SK-N-SH treated with all-trans-retinoic acid at 6 μM for 48 hours (cell line): ENCODE measurements at regions not wholly inside any gene's neighbourhood (a gene's known extent, or its start where the extent isn't known, plus 50 kb on each side); places are given as distances from the start of the nearest gene placed in this dataset.

Source experiments
- ATAC-seq: fragments of 200-7000 bp; cut with Tn5 transposase; 3 replicates; pipeline ENCODE4 v1.9.1; 2020; ENCODE audit warnings: mild to moderate bottlenecking, moderate library complexity
- ARNTL ChIP-seq: fragments of 450-650 bp; formaldehyde crosslinking; IDR thresholded peaks from 2 replicates; pipeline ENCODE4 v1.5.0; 2020; ENCODE audit warnings: low read depth, mild to moderate bottlenecking, moderate library complexity, borderline replicate concordance
- BACH2 ChIP-seq: fragments of 250-450 bp; sonication (Bioruptor Pico); IDR thresholded peaks from 2 replicates; pipeline ENCODE4 v1.9.0; 2021; ENCODE audit warnings: mild to moderate bottlenecking, borderline replicate concordance
- ESRRG ChIP-seq: fragments of 250-450 bp; sonication (Bioruptor Pico); IDR thresholded peaks from 2 replicates; pipeline ENCODE4 v1.6.1; 2021; ENCODE audit warnings: mild to moderate bottlenecking
- GLIS3 ChIP-seq: fragments of 250-450 bp; sonication (Bioruptor Pico); IDR thresholded peaks from 2 replicates; pipeline ENCODE4 v1.5.0; 2020; ENCODE audit warnings: mild to moderate bottlenecking, moderate library complexity
- ISL1 ChIP-seq: fragments of 250-450 bp; sonication (Bioruptor Pico); IDR thresholded peaks from 2 replicates; pipeline ENCODE4 v2.1.2; 2022; ENCODE audit warnings: mild to moderate bottlenecking, moderate library complexity
- OSR1 ChIP-seq: fragments of 250-450 bp; sonication (Bioruptor Pico); IDR thresholded peaks from 2 replicates; pipeline ENCODE4 v1.8.0; 2022; ENCODE audit warnings: moderate library complexity, mild to moderate bottlenecking, inconsistent platforms
- PPARA ChIP-seq: fragments of 250-450 bp; sonication (Bioruptor Pico); IDR thresholded peaks from 2 replicates; pipeline ENCODE4 v1.5.0; 2020; ENCODE audit warnings: mild to moderate bottlenecking, borderline replicate concordance
- TCF4 ChIP-seq: fragments of 250-450 bp; sonication (Bioruptor Pico); IDR thresholded peaks from 2 replicates; pipeline ENCODE4 v1.8.0; 2021; ENCODE audit warnings: mild to moderate bottlenecking, moderate library complexity, borderline replicate concordance
- TOX ChIP-seq: fragments of 250-450 bp; sonication (Bioruptor Pico); IDR thresholded peaks from 2 replicates; pipeline ENCODE4 v1.8.0; 2021; ENCODE audit warnings: mild to moderate bottlenecking, moderate library complexity, borderline replicate concordance
- ZC3H10 ChIP-seq: fragments of 250-450 bp; sonication (Bioruptor Pico); IDR thresholded peaks from 2 replicates; pipeline ENCODE4 v1.5.1; 2021; ENCODE audit warnings: mild to moderate bottlenecking, moderate library complexity
- ZNF565 ChIP-seq: fragments of 450-650 bp; formaldehyde crosslinking; conservative IDR thresholded peaks from 2 replicates; pipeline ENCODE4 v1.5.0; 2020; ENCODE audit warnings: low read depth, mild to moderate bottlenecking, moderate library complexity
- ZNF70 ChIP-seq: fragments of 450-650 bp; formaldehyde crosslinking; IDR thresholded peaks from 2 replicates; pipeline ENCODE4 v1.5.0; 2020; ENCODE audit warnings: mild to moderate bottlenecking, moderate library complexity
- ZNF8 ChIP-seq: fragments of 450-650 bp; formaldehyde crosslinking; IDR thresholded peaks from 2 replicates; pipeline ENCODE4 v1.5.0; 2020; ENCODE audit warnings: mild to moderate bottlenecking, moderate library complexity
- TF ChIP-seq, protein P1 (sequence below): fragments of 250-450 bp; sonication (Bioruptor Pico); IDR thresholded peaks from 2 replicates; pipeline ENCODE4 v1.5.1; 2021; ENCODE audit warnings: mild to moderate bottlenecking, moderate library complexity
- TF ChIP-seq, protein P2 (sequence below): fragments of 250-450 bp; sonication (Bioruptor Pico); IDR thresholded peaks from 2 replicates; pipeline ENCODE4 v1.5.1; 2020; ENCODE audit warnings: low read depth, mild to moderate bottlenecking, moderate library complexity
- TF ChIP-seq, protein P3 (sequence below): fragments of 250-450 bp; sonication (Bioruptor Pico); IDR thresholded peaks from 2 replicates; pipeline ENCODE4 v1.5.0; 2020; ENCODE audit warnings: mild to moderate bottlenecking, moderate library complexity
- TF ChIP-seq, protein P4 (sequence below): fragments of 250-450 bp; sonication (Bioruptor Pico); IDR thresholded peaks from 2 replicates; pipeline ENCODE4 v1.8.0; 2021; ENCODE audit warnings: low read depth, mild to moderate bottlenecking, moderate library complexity, borderline replicate concordance
- TF ChIP-seq, protein P5 (sequence below): fragments of 250-450 bp; sonication (Bioruptor Pico); IDR thresholded peaks from 2 replicates; pipeline ENCODE4 v1.8.0; 2020; ENCODE audit warnings: mild to moderate bottlenecking, moderate library complexity, borderline replicate concordance

DNA sequence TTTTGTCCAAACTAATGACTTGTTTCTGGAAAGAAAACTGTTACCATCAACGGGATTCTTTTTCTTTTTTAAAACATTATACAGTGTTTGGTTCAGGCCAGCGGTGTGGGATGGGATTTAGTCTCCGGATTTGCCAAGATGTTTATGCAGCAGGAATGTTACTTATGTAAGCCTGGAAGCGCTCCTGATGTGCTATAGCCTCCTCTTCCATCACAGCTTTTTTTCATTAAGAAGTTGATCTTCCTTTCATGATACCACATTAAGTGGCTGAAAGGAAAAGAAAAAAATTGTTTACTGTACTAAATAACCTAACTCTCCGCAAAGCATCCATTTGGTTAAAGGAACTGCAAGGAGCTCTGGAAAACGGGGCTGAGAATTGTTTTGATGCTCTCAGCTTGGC lies 120.5 kb upstream of the ALDH1A3 start:
- TF ChIP-seq, protein P1, sequence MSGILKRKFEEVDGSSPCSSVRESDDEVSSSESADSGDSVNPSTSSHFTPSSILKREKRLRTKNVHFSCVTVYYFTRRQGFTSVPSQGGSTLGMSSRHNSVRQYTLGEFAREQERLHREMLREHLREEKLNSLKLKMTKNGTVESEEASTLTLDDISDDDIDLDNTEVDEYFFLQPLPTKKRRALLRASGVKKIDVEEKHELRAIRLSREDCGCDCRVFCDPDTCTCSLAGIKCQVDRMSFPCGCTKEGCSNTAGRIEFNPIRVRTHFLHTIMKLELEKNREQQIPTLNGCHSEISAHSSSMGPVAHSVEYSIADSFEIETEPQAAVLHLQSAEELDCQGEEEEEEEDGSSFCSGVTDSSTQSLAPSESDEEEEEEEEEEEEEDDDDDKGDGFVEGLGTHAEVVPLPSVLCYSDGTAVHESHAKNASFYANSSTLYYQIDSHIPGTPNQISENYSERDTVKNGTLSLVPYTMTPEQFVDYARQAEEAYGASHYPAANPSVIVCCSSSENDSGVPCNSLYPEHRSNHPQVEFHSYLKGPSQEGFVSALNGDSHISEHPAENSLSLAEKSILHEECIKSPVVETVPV (CRISPR knock-in tag), result no peak
- TF ChIP-seq, protein P2, sequence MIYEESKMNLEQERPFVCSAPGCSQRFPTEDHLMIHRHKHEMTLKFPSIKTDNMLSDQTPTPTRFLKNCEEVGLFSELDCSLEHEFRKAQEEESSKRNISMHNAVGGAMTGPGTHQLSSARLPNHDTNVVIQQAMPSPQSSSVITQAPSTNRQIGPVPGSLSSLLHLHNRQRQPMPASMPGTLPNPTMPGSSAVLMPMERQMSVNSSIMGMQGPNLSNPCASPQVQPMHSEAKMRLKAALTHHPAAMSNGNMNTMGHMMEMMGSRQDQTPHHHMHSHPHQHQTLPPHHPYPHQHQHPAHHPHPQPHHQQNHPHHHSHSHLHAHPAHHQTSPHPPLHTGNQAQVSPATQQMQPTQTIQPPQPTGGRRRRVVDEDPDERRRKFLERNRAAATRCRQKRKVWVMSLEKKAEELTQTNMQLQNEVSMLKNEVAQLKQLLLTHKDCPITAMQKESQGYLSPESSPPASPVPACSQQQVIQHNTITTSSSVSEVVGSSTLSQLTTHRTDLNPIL (CRISPR knock-in tag), result no peak
- TF ChIP-seq TCF4 (CRISPR knock-in tag), result no peak
- TF ChIP-seq OSR1 (CRISPR knock-in tag), result no peak
- TF ChIP-seq, protein P3, sequence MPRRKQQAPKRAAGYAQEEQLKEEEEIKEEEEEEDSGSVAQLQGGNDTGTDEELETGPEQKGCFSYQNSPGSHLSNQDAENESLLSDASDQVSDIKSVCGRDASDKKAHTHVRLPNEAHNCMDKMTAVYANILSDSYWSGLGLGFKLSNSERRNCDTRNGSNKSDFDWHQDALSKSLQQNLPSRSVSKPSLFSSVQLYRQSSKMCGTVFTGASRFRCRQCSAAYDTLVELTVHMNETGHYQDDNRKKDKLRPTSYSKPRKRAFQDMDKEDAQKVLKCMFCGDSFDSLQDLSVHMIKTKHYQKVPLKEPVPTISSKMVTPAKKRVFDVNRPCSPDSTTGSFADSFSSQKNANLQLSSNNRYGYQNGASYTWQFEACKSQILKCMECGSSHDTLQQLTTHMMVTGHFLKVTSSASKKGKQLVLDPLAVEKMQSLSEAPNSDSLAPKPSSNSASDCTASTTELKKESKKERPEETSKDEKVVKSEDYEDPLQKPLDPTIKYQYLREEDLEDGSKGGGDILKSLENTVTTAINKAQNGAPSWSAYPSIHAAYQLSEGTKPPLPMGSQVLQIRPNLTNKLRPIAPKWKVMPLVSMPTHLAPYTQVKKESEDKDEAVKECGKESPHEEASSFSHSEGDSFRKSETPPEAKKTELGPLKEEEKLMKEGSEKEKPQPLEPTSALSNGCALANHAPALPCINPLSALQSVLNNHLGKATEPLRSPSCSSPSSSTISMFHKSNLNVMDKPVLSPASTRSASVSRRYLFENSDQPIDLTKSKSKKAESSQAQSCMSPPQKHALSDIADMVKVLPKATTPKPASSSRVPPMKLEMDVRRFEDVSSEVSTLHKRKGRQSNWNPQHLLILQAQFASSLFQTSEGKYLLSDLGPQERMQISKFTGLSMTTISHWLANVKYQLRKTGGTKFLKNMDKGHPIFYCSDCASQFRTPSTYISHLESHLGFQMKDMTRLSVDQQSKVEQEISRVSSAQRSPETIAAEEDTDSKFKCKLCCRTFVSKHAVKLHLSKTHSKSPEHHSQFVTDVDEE (CRISPR knock-in tag), result no peak
- TF ChIP-seq ZNF70 (CRISPR knock-in tag), result no peak
- no peak for TF ChIP-seq BACH2 (CRISPR knock-in tag)
- TF ChIP-seq ZNF8 (CRISPR knock-in tag), result no peak
- TF ChIP-seq, protein P4, sequence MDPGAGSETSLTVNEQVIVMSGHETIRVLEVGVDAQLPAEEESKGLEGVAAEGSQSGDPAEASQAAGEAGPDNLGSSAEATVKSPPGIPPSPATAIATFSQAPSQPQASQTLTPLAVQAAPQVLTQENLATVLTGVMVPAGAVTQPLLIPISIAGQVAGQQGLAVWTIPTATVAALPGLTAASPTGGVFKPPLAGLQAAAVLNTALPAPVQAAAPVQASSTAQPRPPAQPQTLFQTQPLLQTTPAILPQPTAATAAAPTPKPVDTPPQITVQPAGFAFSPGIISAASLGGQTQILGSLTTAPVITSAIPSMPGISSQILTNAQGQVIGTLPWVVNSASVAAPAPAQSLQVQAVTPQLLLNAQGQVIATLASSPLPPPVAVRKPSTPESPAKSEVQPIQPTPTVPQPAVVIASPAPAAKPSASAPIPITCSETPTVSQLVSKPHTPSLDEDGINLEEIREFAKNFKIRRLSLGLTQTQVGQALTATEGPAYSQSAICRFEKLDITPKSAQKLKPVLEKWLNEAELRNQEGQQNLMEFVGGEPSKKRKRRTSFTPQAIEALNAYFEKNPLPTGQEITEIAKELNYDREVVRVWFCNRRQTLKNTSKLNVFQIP, result no peak
- TF ChIP-seq GLIS3 (CRISPR knock-in tag), result no peak
- TF ChIP-seq, protein P5, sequence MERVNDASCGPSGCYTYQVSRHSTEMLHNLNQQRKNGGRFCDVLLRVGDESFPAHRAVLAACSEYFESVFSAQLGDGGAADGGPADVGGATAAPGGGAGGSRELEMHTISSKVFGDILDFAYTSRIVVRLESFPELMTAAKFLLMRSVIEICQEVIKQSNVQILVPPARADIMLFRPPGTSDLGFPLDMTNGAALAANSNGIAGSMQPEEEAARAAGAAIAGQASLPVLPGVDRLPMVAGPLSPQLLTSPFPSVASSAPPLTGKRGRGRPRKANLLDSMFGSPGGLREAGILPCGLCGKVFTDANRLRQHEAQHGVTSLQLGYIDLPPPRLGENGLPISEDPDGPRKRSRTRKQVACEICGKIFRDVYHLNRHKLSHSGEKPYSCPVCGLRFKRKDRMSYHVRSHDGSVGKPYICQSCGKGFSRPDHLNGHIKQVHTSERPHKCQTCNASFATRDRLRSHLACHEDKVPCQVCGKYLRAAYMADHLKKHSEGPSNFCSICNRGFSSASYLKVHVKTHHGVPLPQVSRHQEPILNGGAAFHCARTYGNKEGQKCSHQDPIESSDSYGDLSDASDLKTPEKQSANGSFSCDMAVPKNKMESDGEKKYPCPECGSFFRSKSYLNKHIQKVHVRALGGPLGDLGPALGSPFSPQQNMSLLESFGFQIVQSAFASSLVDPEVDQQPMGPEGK (CRISPR knock-in tag), result no peak
- TF ChIP-seq TOX (CRISPR knock-in tag), result no peak
- TF ChIP-seq ESRRG (CRISPR knock-in tag), result no peak
- peak; percentile 86 for ATAC-seq

DNA sequence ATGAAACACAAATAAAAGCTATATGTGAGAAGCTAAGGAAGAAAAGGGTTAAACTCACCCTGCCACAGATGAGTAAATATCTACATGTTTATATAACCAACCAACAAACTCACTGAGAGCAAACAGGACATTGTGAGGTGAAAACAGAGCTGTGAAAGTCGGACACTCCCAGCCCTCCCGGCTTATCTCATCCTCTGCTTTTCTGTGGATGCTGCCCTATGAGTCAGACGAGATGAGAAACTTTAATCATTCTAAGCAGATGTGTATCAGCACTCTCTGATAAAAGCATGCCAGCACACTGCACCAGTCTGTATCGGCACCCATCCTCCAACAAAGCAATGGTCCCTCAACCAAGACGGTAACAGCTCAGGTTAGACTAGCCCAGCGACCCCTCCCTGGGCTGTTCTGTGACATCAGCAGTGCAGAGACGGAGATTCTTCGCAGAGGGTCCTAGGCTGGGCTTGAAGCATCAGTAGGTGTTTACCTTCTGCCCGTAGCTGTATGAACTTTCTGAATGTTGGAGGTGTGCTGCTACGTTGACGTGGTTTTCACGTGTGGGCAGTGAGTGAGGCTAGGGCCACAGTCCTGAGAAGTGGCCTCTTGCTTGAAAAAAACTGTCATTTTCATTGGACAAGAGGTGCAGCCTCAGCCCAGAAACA lies 119.8 kb upstream of the ALDH1A3 start:
- TF ChIP-seq ZNF70 (CRISPR knock-in tag) (no peak), ZNF565 (CRISPR knock-in tag) (0 out of 2 replicates have a peak, but pooled peaks have one; percentile 25), OSR1 (CRISPR knock-in tag) (no peak), PPARA (CRISPR knock-in tag) (no peak), TCF4 (CRISPR knock-in tag) (peak; percentile 53; the same call in 1 of the 2 replicates), ISL1 (CRISPR knock-in tag) (peak; percentile 37; the same call in 1 of the 2 replicates)
- TF ChIP-seq, protein P2 (CRISPR knock-in tag), result no peak

DNA sequence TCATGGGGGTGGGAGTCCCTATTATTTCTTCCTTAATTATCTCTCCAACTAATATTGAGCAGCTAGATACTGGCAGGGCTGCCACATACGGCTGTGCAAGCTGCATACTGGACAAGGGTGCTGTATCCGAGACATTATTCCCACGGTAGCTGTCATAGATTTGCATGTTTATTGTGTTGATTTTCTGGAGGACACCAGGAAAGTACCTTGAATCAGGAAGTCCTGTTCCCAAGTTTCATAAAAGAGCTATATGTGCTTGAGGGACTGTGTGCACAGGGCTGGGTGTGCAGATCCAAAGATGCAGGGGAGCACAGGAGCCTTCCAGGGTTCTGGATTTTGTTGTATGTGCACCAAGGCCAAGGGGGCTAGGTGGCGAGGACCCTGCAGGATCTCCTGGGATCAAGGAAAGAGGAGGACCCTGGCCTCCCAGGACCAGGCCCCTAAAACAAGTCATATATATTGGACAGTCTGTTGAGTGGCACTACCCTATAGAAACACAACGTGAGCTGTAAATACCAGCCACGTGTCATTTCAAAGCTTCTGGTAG lies 119.2 kb upstream of the ALDH1A3 start:
- ATAC-seq, result no peak
- TF ChIP-seq BACH2 (CRISPR knock-in tag) (no peak), ZC3H10 (no peak), OSR1 (CRISPR knock-in tag) (no peak), ARNTL (no peak)

More for the DNA sequence above, 119.8 kb upstream of the ALDH1A3 start:
- ATAC-seq, result peak; percentile 91
